Skin of body (tissue), 1 donor: ENCODE measurements at regions not wholly inside any gene's neighbourhood (a gene's known extent, or its start where the extent isn't known, plus 50 kb on each side); places are given as distances from the start of the nearest gene placed in this dataset.

ENCODE experiments used
- DNase-seq: peaks from one replicate; lab custom pipeline; 2025; lab: John Stamatoyannopoulos, UW

DNA sequence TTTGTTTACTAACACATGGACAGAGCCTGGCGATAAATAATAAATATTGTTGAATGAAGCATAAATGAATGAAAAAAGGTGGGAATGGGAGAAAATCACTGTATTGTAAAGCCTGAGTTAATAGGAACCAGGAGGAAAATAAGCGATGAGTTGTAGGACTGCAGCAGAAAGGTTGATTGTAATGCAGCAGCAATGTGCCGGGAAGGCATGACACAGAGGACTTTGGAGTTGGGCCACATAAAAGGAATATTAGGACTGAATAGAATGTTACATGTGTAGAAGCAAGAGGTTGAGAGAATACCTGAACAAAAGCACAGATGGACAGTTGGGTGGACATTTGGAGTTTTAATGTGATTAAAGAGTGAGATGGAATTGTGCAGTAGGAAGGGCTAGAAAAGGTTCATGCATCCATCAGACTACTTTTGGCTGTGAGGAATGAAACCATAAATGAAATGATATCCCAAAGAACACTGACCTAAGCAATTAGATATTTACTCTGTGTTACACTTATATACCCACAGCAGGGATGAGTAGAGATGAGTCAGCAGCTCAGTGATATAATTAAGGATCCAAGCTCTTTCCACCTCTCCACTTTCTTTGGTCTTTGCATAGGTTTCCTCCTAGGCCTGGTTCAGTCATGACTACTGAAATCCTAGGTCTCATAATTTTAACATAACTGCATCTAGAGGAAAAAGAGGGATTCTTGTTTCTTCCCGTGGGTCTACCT lies 55.4 kb downstream of the CCER1 start:
- DNase-seq: no peak

DNA sequence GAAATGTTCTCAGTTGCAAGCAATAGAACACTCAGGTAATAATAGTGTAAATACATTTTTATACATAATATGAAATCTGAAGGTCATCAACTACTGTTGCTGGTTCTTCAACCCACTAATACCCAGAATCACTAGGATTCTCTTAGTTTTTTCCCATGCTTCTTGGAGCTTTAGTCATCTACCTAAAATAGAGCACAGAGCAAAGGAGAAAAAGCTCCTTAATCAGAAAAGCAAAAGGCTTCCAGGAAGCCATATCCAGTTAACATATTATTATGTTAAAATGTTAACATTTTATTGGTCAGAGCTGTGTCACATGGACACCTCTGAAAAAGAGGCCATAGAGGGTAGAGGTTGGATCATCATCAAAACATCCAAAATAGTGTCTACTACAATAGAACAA lies 57.0 kb downstream of the CCER1 start:
- DNase-seq: no peak

DNA sequence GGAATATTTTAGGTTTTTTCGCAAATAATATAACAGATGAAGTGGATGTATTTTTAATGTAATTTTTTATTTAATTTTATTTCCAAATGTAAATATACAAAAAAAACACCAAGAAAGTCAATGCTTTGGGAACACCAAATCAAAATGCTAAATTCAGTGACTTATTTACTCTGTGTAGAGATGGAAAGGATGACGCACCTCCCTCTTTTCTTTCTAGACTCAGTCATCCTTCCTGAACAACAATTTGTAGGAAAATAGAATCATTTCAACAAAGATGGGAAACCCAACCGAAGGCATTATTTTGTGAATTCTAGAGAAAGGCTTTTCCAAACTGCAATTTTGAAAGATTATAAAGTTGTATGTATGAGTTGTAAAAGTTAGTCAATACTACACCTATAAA lies 57.7 kb downstream of the CCER1 start:
- no peak for DNase-seq

DNA sequence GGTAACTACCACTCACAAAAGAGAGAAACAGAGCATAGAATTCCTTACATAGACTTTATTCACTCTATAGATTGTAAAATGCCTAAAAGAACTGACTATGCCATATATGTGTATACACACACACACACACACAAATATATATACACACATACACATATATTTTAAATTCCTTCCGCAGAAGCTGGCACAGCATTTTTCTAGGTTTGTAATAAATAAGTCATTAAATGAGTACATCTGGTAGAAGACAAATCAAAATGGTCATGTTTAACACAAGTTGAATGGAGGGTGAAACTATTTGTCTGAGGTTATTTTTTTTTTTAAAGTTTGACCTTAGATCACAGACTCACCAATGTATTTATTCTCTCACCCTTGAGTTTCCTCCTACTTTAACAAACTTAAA lies 58.2 kb downstream of the CCER1 start:
- no peak for DNase-seq

DNA sequence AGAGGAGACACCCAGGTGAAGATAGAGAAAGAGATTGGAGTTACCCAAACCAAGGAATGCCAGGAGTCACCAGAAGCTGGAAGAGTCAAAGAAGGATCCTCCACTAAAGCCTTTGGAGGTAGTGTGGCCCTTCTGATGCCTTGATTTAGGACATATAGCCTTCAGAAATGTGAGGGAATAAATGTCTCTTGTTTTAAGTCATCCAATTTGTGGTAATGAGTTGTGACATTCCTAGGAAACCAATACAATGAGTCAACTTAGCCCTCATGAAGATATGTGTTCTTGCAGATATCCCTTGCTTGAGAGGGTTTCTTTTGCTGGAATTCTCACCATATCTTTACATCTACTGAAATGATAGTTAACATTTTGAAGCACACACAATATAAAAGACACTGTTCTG lies 58.8 kb downstream of the CCER1 start:
- no peak for DNase-seq

DNA sequence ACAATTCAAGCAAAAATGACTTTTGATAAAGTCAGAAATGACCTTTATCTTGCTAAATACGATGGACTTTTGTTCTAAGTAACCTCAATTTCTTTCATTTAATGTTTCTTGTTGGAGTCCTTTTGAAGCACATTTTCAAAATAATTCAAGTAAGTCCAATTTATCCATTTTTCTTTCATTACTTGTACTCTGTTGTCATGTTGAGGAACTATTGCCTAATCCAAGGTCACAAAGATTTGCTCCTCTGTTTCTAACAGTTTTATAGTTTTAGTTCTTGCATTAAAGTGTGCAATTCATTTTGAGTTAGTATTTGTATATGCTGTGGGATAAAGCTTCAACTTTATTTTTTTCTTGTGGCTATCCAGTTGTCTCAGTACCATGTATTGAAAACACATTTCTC lies 66.7 kb downstream of the CCER1 start:
- DNase-seq: no peak

DNA sequence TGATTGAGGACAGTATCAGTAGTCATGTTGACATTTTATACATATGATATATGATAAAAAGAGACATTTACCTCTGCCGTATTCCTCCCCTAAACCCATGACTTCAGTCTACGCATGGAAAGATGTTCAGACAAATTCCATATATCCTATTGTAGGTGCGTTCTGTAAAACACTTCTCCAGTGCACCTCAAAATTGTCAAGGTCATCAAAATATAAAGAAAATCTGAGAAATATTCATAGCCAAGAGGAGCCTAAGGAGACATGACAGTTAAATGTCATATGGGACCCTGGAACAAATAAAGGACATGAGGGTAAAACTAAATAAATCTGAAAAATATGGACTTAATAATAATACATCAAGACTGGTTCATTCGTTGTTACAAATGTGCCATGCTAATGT lies 71.5 kb downstream of the CCER1 start:
- DNase-seq: no peak

DNA sequence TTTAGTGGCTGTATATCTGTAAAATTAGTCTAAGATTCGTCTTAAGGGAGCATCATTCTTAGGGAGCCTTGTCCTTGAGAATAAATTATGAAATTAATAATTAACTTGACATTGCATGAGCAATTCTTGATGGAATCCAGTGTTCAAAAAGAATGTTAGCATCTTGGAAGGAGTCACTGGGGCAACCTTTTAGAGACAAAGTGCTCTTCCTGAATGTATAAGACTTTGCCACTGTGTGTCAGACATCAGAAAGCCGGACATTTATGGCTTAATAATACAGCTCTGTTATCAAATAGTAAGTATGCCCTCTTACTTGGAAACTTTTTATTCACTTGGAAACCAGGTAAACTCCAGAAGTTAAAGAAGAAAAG lies 83.3 kb downstream of the CCER1 start:
- no peak for DNase-seq

DNA sequence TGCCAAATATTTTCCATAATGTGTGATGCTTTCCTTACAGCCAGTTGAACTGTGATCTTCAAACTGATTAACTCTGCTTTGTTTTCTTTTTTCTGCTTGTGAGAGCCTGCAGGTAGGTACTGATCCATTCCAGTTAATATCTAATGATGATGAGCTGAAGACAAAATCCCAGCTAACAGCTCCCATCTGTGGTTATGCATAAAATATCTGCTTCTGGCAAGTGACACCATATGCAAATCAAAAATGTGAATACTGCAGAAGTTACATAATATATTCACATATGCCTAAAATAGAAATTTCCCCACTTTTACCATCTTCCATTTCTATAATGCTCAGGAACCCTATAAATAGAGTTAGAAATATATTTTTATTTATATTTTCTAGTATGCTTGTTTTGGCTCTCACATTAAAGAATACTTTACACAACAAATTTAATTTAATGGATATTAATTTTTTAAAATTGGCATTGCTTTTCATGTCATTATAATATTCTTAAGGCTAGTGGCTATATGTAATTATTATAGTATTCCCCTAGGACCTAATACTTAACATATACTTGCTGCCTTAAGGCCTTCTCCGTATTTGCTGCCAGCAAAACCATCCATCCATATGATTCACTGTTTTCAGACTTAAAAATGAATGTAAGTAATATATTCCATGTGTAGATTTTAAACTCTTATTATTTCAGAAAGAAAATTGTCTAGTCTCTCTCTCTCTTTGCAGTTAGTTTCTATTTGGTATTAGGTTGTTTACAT lies 83.8 kb downstream of the CCER1 start:
- peak; percentile 45 for DNase-seq

DNA sequence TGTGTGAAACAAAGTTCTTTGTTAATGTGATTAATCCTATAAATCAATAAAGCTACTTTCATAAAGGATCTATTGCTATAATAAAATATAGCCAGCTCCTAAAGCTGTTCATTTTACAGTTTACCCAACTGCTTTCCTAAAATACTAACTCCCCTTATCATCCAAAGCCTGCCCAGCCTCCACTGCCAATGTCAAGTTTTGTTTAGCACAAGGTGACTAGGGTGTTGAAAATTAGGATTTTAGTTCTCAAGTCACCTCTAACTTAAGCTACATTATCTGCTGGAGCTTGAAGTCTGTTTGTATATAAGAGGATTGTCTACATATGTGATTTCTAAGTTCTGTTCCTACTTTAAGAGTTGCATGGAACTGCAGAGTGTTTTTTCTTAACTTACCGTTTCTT lies 86.3 kb downstream of the CCER1 start:
- no peak for DNase-seq

DNA sequence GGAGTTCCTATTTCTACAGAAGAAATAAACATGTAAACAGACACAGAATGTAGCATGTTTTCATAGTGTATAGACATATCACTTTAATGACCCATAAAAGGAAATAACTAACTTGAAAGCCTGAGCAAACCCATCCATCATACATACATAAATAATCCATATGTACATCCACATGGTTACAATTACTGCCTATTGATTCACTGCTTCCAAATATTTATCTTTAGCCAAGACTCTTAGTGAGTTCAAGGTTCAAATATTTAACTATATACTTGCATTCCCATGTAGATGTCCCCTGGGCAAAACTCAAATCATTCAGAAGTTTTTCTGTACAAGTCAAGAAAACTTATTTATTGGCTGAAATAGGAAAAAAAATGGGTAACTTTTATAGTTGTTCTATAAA lies 95.4 kb downstream of the CCER1 start:
- no peak for DNase-seq

DNA sequence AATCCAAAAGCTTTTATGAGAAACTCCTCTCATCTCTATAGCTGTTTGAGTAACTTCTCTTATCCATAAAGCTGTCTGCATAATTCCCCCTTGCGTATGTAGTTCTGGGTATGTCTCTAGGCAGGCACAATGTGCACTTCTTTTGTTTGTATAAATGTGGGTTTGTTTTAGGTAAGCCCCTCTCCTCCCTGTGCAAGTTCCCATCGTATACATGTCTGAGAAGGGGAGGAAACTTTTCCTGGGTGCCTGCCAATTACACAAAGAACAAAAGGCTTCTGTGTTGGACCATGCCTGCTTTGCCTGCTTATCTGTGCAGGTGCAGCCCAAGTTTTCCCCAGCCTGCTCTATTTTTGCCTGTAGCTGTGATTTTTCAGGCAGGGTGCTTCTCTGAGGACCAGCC lies 96.7 kb downstream of the CCER1 start:
- DNase-seq: no peak

DNA sequence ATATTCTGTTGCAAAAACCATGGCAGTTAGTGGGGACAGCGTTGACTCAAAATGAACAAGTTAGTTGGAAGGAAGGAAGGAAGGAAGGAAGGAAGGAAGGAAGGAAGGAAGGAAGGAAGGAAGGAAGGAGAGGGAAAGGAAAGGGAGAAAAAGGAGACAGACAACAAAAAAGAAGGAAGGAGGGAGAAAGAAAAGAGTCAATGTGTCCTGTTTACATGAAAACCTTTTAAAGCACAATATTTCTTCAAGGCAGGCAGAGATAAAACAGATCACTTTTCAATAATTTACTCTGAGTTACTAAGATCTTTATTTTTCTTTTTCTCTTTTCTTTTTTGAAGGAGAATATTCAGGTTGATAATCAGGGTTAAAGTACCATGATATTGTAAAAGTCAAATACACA lies 99.4 kb downstream of the CCER1 start:
- no peak for DNase-seq

DNA sequence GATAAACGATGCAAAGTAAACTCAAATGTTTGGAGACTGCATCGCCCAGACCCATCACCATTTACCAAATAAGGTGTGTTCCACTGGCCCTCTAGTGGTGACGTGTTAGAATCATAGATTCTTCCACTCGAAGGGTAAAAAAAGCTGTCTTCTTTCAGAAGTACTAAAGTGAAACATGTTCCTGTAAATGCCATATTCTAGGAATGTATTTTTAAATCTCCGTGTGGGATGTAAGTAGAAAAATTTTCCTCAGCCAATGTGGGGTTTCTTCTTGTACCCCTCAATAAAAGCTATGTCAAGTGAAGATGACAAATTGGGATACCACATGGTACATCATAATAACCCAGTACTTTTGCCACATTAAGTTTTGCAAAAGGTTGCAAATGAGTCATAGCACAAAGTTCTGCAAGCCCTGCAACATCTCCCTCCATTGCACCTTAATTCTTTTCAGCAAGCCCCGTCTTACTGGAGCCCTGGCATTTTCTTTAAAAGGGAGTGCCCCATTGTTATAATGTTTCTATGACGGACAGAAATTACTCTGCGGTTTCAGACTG lies 100.8 kb downstream of the CCER1 start:
- DNase-seq: peak; percentile 35

DNA sequence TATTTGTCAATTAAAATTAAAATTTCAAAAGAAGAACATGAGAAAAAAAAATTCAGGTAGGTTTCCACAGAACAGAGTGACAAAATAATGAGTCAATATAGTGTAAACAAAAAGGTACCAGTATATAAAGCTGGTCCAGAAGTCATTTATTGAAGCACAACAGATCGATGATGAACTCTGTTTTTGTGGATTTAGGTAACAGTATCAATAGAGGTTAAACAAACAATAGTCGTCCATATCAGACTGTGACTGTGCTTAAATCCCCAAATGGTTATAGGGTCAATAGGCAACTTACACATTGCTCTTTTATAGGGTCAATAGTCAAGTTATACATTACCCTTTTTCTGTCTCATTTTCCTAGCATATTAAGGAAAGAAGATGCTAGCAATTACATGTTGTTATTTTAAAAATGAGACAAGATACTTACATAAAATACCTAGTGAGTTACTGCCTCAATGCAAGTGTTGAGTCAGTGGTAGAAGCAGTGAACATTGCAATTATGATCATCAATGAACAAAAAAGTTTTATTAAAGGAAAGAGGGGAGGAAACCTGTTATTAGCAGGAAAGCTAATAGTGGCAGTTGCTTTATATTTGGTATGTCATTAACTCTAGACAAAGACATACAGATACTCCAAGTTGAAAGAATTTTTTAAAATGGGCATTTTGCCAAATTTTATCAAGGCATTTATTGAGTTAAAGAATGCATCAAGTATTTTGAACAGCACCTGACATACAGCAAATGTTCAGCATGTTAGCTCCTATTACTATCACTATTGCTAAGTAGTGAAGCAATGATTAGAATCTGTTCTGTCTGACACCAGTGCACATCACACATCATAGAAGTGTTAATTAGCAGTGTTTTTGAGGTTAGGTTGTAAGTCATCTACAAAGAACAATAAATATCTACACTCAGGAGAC lies 102.9 kb downstream of the CCER1 start:
- DNase-seq: no peak

DNA sequence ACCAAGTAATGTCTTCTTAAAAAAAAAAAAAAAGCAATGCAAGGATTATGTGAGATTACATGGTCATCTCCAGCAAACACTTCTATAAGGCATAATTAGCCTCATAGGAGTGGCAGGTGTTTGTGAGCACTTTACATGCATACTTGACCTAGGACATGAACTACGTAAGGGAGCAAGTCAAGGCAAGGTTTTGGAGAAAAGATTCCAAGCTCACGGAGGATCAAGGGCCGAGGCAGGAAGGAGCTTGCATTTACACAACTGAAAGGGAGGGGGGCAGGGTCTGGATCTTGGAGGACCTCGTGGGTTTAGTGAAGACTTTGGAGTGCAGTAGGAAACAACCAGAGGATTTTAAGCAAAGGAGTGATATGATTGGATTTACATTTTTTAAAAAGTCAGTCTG lies 112.5 kb downstream of the CCER1 start:
- no peak for DNase-seq

DNA sequence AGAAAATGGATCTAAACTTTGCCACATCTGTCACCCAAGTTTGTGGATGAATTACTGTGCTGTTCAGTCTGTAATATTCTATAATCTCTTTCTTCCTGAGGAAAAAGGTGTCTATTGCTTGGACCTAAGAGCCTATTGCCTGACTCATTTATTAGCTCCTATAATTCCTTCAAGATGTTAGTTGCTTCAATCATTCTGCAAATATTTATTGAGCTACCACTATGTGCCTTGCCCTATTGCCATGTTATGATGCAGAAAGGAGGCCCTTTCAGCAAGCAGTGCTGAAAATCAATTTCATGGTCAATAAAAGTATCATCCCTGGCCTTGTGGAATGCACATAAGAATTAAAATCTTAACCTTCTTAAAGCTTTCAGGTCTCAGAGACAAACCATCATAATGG lies 113.6 kb downstream of the CCER1 start:
- no peak for DNase-seq

DNA sequence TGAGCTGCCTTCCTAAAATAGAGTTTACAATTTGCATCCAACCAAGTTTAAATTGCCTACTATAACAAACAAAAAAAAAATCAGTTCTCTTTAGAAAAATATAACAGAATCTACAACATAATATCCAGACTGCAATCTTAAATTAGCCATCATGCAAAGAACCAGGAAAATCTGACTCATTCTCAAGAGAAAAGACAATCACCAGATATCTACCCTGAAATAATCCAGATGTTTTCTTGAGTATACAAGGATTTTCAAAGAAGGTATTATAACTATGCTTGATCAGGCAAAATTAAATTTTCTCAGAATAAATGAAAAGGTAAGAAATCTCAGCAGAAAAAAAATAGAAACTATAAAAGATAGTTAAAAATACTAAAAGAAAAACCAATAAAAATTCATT lies 115.6 kb downstream of the CCER1 start:
- DNase-seq: no peak

DNA sequence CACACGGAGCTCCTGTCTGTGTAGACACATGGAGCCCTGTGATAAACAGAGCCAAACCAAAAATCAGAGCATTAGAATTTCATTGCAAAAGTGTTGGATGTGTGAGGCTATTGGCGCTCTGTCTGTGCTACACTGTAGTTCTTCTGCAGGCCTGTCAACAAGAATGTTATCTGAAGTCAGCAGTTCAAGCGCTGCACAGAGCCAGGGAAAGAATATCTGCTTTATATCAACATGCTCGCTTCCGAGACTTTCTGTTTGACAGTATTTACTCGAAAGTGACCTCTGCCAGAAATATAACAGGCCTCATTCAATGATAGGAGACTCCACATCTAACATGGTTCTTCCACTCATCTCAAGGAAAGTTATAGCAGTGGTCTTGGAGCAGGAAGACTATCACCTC lies 118.3 kb downstream of the CCER1 start:
- DNase-seq: peak; percentile 42

DNA sequence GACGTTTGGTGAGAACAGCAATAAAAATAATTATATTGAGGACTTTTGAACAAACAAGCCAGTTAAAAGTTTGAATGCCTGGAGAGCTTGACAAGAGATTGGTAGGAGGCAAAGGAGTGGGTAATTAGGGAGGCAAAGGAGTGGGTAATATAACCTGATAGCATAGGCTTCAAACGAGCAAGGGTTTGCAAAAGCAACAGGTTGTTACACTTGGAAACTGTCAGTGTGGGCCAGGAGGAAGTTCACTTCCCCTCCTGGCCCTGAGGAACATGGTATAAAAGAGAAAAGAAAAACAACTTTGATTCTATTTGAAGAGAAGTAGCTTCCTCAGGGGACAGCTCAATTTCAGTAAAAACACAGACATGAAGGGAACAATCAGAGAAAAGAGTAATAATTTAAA lies 121.7 kb downstream of the CCER1 start:
- DNase-seq: no peak

DNA sequence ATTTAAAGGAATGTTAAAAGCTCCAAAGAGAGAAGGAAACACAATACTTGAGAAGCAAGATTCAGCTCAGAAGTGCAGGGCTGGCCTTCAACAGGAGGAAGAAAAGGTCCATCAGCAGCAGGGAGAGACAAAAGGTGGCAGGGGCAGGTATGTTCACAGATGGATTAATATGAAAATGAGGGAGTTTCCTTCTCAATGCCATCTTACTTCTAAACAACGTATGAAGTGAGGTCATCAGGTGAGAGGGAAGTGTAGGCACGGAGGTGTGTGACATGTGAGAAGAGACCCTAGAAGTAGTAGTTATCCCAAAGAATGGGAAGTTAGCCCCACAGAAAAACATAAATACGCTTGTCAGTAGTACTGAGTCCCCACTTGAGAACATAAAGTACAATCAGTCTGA lies 122.5 kb downstream of the CCER1 start:
- no peak for DNase-seq

DNA sequence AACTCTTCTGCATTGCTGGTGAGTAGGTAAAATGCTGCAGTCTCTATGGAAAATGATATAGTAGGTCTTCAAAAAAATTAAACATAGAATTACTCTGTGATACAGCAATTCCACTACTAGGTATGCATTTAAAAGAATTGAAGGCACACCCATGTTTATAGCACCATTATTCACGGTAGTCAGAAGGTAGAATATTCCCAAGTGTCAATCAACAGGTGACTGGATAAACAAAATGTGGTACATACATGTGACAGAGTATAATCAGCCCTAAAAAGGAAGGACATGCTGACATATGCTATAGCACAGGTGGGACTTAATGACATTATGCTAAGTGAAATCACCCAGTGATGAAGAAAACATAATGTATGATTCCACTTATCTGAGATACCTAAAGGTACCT lies 123.3 kb downstream of the CCER1 start:
- no peak for DNase-seq
